GM18511 (cell line): ENCODE measurements at regions not wholly inside any gene's neighbourhood (a gene's known extent, or its start where the extent isn't known, plus 50 kb on each side); places are given as distances from the start of the nearest gene placed in this dataset.

Experiments
- ATAC-seq: cut with Tn5 transposase; IDR thresholded peaks from one replicate; pipeline ENCODE4 v1.9.1; 2021; ENCODE audit warnings: mild to moderate bottlenecking, moderate library complexity; ENCODE audit not compliant: unreplicated experiment

DNA sequence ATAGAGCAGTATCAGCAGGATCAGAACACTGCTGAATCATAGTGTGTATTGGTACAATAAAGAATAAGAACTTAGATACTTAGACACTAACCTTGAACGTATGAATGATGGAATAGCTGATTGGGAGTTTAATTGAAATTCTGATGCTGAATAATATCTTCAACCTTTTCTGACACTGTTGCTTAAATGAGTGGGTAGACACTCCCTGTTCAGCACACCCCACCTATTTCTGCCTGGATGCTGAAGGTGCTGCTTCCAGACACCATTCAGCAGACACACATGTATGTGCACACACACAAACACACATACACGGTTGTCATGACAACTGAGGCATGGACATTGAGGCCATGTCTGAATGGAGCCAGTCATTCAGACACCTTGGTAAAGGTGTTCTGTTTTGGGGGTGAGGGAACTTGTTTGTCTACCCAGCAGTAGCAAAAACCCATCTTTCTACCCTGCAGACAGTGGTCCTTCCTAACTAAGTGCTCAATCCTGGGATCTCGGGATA, 54.3 kb downstream of the TMEM215 start:
- ATAC-seq = no peak

DNA sequence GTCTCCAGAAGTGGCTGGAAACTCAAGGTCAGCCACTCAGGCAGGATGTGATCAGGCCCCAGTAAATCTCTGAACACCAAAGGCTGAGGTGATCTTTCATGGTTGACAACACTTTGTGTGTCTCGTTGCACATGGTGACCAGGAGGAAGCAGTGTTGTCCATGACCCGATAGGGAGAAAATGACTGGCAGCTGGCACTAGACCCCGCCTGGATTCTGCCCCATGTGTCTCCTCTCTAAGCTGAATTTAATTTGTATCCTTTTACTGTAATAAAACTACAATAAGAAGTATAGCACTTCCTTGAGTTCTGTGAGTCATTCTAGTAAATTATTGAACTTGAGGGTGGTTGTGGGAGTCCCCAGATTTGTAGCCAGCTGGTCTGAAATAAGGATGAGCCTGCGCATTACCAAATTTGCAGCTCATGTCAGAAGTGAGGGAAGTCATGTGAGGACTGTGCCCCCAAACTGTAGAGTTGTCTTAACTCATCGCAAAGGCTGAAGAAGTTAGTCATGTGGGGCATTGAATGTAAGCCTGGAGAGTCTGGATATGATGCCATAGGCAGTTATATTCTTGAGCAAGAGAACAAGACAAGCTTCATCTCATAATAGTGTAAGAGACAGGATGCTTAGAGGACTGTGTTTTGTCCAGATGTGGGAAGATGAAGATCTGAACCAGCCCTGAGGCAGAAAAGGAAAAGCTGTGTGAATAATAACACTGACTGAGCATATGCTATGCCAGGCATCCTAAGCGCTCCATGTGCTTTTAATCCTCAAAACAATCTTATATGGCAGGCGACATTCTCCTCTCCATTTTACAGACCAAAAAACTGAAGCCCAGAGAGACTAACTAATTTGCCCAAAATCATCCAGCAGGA, 55.9 kb downstream of the TMEM215 start:
- ATAC-seq = peak; percentile 81

DNA sequence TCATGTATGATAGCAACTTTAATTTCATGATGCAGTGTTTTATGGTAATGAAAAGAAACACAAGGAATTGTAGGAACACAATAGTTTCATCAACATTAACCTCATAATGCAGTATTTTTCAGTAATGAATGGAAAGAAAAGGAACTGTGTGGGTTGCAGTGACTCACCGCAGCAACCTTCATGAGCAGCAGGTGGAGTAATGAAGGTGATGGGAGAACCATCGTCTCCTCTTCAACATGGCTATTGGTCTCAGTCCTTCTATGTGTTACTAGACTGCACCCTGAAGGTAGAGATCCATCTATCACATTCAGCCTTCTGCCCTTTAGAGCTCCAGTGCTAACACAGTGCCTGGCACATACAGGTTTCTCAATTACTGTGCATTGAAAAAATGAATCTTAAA, 58.0 kb downstream of the TMEM215 start:
- no peak for ATAC-seq

DNA sequence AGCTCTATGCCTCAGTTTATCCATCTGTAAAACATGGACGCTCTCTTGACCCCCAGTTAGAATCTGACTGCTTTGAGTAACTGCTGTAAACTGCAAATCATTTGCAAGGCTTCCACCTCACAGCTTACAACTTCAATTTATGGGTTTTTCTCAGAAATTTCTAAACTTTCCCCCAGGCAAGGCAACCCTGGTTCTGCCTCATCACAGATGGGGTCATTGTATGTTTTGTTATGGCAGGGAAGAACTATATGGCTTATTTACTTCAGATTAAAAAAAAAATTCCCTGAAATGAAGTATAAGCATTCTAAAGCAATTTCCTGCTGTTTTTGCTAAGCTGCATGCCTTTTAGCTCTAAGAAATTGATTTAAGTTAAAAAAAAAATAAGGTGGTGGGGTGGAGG, 60.0 kb downstream of the TMEM215 start:
- ATAC-seq = no peak

DNA sequence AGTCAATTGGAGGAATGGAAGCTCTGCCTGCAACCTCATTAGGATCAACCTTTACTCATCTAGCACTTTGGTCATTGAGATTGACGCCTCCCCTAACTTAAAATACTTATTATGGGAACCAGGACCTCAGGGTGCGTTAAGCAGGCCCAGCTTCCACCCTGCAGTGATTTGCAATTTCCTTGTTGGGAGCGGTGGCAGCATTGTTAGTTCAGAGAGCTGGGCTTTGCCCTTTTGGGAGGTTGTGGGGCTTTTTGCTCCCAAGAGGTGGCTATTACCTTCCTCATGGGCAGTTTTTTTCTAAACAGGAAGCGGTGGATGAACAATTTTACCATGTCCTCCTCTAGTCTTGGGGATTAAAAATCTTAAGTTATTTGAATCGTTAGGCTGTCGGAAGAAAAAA, 60.9 kb downstream of the TMEM215 start:
- no peak for ATAC-seq

DNA sequence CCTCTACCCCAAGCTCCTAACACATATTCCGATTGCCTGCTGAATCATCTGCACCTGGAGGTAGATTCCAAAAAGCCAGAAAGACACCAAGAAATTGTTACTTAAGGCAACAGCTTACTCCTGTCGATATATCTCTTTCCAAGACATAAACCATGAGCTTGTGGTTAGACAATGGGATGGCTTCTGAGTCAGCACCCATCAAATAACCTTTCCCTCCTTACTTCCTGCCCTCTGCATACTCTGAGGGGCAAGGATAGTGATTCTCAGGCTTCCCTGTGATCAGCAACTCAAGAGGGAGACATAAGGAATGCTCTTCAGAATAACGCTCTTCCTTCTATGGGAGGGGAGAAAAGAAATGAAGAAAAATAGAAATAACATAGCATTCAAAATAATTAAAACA, 70.9 kb downstream of the TMEM215 start:
- ATAC-seq = no peak

DNA sequence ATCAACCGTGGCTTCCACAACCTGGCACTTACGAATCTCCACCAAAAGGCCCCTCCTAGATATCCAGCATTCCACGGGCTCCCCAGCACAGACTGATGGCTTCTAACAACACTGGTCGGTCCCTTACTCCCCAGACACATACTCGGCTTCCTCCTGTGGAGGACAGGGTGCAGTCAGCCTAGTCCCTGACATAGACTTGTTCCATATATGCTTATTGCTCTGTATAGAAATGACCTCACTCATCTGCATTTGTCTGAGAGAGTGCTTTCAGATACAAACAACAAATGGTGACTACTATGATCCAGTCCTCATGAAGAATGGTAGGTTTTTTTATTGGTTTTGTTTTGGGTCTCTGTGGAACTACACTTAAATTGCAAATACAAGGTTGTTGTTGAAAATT, 72.4 kb downstream of the TMEM215 start:
- ATAC-seq = no peak

DNA sequence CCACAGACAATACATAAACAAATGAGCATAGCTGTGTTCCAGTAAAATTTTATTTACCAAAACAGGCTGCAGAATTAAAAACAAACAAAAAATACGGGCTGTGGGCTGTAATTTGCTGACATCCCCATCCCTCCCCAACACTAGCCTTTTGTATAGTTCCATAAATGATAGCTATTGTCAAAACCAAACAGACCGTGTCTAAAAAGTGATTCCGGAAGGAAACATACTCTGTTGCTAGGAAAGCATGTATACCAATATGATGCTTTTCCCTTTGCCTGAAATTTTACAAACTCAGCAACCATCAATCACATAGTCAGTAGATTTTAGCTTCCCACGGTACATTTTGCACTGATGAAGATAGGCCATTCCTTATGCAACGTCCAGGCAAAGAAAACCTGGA, 80.0 kb downstream of the TMEM215 start:
- no peak for ATAC-seq

DNA sequence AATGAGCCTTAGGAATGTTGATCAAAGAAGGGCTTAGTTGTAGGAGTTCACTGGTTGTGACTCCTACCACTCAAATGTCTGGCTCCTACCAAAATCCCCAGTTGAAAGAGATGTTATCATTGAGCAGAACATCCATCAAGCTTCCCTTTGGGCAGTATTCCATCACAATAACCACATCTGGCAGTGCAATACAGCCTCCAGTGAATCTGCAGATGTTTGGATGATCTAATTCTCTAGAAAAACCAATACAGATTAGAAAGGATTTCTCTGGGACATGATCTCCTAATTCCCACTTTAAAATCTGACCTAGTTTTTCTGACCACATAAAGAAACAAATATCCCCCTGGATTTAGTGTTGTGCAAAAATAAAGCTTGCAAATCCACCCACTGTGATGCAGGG, 81.6 kb downstream of the TMEM215 start:
- no peak for ATAC-seq

DNA sequence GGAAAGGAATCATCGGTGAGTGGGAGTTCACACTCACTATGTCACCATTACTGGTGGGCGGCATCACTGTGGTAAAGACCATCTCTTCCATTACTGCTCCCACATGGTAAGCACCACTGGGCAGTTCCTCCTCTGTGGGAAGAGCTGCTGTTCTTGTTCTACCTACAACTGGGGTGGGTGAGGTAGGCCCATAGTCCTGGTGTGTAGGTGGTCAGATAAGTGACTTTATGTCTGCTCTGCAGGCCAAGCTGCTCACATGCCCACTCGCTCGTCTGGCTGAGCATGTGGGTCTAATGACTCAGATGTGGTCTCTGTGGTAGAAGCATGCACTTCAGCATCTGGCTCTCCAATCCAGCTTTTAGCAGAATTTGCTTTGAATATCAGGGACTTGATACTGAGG, 82.9 kb downstream of the TMEM215 start:
- no peak for ATAC-seq

DNA sequence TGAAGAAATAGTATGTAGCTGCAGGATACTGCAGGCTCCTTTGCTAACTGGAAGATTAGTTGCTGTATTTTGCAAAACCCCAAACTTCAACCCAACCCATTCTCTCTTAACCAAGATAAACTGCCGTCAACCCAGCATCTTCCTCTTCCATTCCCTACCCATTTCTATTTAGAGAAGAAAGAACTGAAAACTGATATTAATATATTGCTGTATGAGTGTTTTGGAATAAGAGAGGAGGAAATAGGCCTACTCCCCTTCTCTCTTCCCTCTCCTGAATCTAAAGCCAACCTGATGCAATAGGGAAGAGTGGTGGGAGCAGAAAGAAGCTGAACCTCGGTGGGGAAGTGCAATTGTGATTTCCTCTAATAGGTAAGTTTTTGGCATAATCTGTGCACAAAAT, 83.7 kb downstream of the TMEM215 start:
- no peak for ATAC-seq

DNA sequence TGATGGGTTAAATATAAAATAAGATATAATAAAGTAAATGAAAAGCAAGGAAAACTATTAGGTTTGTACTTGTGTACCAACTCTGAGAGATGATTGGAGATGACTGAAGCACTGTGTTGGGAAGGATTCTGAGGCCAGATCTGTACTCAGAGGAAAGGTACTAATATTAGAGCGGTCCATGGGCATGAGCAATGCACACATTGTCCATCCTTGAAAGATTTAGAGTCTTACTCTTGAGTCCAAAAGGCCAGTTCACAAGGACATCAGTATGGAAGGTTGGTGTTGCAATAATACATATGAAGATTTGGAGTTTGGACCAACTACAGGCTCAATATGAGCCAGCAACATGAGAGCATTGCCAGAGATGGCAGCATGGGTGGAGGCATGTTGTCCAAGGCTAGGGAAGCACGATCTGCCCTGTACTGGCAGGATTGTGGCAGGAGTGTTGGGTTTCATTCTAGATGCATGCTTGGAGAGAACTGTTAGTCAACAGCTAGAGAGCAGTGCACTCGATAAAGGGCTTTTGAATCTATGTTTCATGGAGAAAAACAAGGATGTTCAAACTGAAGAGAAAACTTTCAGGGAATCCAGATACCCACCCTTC, 84.4 kb downstream of the TMEM215 start:
- ATAC-seq = no peak

DNA sequence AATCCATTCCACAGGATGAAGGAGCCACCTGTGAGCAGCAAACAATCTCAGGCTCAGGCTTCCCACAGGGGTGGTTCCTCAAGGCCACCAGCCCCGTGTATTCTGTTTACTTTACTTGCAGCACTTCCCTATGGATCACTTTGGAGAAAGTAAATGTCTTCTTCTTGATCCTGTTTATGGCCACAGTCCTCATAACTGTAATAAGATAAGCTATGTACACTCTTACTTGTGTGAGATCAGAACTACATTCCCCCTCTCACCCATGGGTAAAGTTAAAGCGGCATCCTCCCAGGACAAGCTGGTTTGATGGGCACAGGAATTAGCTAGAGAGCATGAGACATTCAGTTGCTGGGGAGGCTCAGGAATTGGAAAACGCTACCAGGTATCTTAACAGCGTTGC, 86.1 kb downstream of the TMEM215 start:
- ATAC-seq = no peak

DNA sequence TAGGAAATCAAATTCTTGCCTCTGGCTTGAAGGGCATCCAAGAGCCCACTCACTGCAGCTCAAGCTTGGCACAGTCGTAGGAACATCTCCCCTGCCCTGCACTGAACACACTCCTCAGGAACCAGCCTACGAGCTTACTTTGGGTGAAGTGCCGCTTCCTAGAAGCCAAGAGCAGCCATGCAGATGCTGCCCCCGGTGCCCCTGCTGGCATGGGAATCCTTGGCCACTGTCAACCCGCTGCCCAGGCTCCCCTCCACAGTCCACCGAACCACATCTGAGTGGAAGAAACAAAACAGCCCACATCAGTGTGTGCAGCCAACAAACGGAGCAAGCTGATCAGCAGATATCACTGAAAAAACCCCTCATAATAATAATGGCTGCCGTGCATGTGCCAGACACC, 89.8 kb downstream of the TMEM215 start:
- no peak for ATAC-seq

DNA sequence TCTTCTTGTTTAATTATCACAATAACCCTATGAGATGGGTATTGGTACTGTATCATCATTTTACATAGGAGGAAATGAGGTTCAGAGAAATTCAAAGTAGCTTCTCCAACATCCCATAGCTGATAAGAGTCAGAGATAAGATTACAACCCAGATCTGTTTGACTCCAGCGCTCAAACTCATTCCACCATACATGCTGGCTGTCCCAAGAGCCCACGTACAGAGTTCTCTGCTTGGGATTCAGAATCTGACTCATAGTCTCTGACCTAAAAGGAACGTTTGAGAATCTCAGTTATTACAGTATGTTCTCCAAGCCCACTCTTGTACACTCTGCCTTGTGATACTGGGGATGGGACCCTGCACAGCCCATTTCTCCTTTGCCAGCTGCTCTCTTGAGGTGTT, 90.2 kb downstream of the TMEM215 start:
- no peak for ATAC-seq

DNA sequence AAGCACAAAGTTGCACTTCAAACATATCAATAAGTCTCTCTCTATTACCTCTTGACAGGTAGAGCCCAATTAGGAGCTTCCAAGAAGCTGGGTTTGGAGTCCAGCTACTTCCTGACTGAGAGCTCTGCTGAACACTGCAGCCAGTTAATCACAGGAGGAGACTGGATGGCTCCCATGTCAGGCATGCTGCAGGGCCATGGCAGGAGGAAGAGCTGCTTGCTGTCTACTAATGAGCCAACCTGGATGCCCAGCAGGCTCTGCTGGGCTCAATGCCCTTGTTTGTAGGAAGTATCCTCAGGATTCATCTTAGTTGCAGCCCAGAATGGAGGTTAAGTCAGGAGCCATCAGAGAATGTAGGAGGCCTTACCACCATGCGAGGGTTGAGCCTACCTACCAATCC, 91.9 kb downstream of the TMEM215 start:
- ATAC-seq = no peak

DNA sequence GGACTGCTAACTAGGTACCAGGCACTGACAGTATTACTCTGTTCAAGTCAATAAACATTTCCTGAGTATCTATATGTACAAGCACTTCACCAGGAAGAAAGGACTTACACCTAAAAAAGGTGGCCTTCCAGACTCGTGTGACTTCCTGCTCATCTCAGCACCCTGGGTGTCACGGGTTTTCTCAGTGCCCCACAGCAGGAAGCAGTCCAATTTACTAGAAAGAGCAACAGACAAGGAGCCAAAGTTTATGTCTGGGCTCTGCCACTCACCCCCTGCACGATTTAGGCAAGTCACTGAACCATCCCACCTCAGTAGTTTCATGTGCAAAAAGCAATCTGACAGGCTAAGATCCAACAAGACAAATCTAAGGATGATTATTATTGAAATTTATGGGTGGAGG, 92.4 kb downstream of the TMEM215 start:
- ATAC-seq = no peak

DNA sequence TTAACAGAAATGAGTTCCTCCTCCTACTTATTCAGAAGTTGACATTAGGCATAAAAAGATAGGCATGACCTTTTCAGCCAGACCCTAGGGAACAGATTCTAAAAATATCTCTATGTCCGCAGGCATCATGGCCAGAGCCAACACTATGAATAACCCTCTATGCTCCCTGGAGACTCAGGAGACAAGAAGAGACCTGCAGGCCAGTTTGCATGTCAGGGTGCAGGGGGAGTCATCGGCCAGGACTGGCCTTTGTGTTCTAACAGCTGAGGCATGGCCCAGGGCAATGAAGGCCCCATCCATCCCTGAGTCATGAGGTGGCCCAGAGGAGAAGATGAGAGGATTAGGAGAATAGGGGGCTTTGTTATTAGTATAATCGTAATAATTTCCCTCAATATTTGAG, 93.8 kb downstream of the TMEM215 start:
- ATAC-seq = no peak

DNA sequence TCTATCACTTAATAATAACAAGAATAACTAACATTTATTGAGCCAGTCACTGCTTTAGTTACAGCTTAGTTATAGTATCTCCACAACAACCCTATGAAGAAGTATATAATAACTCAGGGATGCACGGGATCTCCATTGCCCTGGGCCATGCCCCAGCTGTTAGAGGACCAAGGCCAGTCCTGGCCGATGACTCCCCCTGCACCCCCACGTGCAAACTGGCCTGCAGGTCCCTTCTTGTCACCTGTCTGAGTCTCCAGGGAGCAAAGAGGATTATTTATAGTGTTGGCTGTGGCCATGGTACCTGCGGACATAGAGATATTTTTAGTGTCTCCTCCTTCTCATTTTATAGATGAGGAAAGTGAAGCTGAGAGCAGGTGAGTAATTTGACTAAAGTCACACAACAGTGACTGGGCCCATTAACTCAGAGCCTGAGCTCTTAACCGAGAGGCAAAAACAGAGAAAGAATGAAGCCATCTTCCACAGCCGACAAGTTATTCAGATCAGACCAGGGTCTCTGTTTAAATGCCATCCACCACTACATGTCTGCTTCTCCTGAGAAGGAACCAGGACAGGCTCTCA, 94.4 kb downstream of the TMEM215 start:
- peak; percentile 64 for ATAC-seq

DNA sequence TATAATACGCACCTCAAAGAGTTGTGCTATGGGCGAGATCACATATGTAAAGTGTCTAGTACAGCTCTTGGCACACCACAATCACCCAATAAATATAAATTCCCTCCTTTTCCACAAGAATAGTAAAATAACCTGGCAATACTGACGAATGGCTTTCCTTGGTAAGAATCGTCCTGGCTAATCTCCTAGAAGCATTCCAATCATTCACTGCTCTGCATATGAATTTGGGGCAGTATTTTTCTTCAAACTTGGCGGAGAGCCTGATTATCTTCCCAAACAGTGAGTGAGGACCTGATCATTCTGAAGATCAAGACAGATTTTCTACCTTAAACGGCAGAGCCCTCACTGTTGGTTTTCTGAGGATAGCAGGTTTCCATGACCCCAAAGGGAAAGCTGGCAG, 96.0 kb downstream of the TMEM215 start:
- no peak for ATAC-seq

DNA sequence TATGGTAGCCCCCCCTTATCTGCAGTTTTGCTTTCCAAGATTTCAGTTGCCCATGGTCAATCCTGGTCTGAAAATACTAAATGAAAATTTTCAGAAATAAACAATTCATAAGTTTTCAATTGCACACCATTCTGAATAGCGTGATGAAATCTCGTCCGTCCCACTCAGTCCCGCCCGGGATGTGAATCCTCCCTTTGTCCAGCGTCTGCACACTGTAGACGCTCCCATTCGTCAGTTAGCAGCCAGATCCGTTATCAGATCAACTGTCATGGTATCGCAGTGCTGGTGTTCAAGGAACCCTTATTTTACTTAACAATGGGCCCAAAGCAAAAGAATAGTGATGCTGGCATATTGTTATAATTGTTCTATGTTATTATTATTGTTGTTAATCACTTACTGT, 98.6 kb downstream of the TMEM215 start:
- no peak for ATAC-seq

DNA sequence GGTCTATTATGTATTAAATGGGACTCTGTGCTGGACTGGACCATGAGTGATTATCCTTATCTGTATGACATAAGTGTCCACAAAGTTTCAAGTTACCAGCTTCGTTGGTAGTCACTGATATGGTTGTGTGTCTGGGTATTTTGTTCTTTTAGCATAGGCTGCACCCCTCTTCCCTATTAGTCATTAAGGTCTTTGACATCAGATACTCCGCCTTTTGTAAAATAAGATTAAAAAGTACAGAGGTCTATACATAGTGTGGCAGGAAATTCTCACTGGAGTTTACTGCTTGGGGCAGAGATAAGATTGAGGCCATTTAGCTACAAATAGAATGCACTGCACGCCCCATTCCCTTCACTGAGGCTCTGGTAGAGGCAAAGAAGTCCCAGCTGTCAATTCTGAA, 99.4 kb downstream of the TMEM215 start:
- no peak for ATAC-seq
